ENCODE measurements at regions not wholly inside any gene's neighbourhood (a gene's known extent, or its start where the extent isn't known, plus 50 kb on each side); places are given as distances from the start of the nearest gene placed in this dataset.

GRCh38 chr6:14046476-14047068, 71.0 kb upstream of the CD83 start:
- no TSS peak for BruUV-seq (replicated peaks)
- ChIA-PET CTCF (ENCODE audit: unreplicated experiment) (interaction anchor here (2.2 kb wide), 1 partner anchor 20 kb away, joined by 6 read pairs; no protein-coding TSS in a partner anchor), POLR2A (interaction anchor here (0.6 kb wide), 1 partner anchor 17 kb away, joined by 4 read pairs; no protein-coding TSS in a partner anchor)
- intact Hi-C loops (cut with micrococcal nuclease; ENCODE audit: unreplicated experiment): loop anchor here (5.0 to 10.0 kb wide), 2 partner anchors 172 to 249 kb away; no protein-coding TSS in a partner anchor
- Histone ChIP-seq H3K4me3 (ENCODE audit: low read depth, low read length, poor library complexity, severe bottlenecking) (no peak overlapping the region), H3K9me3 (ENCODE audit: low read length) (no peaks in the 10 kb centered on the region), H3K36me3 (ENCODE audit: insufficient read depth, low read length) (no peaks in the 10 kb centered on the region), H4K20me1 (ENCODE audit: insufficient read depth, low read length) (no peaks in the 10 kb centered on the region), H3K27ac (ENCODE audit: low read depth, low read length, poor library complexity, severe bottlenecking) (no peak overlapping the region), H3K4me1 (ENCODE audit: insufficient read depth, low read length, poor library complexity, severe bottlenecking) (no peaks in the 10 kb centered on the region), H3K4me2 (ENCODE audit: low read length) (no peak overlapping the region), H3K9me2 (ENCODE audit: insufficient read depth, low read length) (no peaks in the 10 kb centered on the region), H2AFZ (ENCODE audit: low read length) (no peak overlapping the region), H3K79me2 (ENCODE audit: insufficient read depth, low read depth, low read length) (no peaks in the 10 kb centered on the region)
- peak; percentile 63 for DNase-seq (ENCODE audit: low spot score)
- TF ChIP-seq EZH2phosphoT487 (IDR thresholded peaks at IDR 0.05; ENCODE audit: borderline replicate concordance, low read depth, low read length): no peak
- TF ChIP-seq CTCF (conservative IDR thresholded peaks at IDR 0.05; ENCODE audit: low read length): peak; percentile 83

- H3K79me2 ChIP-seq (ENCODE audit: insufficient read depth, low read depth, low read length): no peaks in the 10 kb centered on the region
- DNase-seq (ENCODE audit: low spot score): no peak
- no peaks in the 10 kb centered on the region for H4K20me1 ChIP-seq (ENCODE audit: insufficient read depth, low read length)
- no peak overlapping the region for H3K4me3 ChIP-seq (ENCODE audit: low read depth, low read length, poor library complexity, severe bottlenecking)
- no peak overlapping the region for H3K27ac ChIP-seq (ENCODE audit: low read depth, low read length, poor library complexity, severe bottlenecking)
- H3K4me2 ChIP-seq (ENCODE audit: low read length): no peak overlapping the region
- H2AFZ ChIP-seq (ENCODE audit: low read length): no peak overlapping the region
- H3K36me3 ChIP-seq (ENCODE audit: insufficient read depth, low read length): no peaks in the 10 kb centered on the region
- intact Hi-C loops (cut with micrococcal nuclease; ENCODE audit: unreplicated experiment): loop anchor here (5.0 to 10.0 kb wide), 2 partner anchors 172 to 250 kb away; no protein-coding TSS in a partner anchor
- no peaks in the 10 kb centered on the region for H3K9me3 ChIP-seq (ENCODE audit: low read length)
- no peaks in the 10 kb centered on the region for H3K4me1 ChIP-seq (ENCODE audit: insufficient read depth, low read length, poor library complexity, severe bottlenecking)
- CTCF ChIA-PET (ENCODE audit: unreplicated experiment): interaction anchor here (1.2 to 2.2 kb wide), 2 partner anchors 10 to 20 kb away, joined by 5 to 6 read pairs; no protein-coding TSS in a partner anchor
- POLR2A ChIA-PET: interaction anchor here (0.6 to 1.0 kb wide), 3 partner anchors 11 to 1588 kb away, joined by 3 to 4 read pairs (median 3); no protein-coding TSS in a partner anchor
- H3K9me2 ChIP-seq (ENCODE audit: insufficient read depth, low read length): no peaks in the 10 kb centered on the region
- TF ChIP-seq CTCF (conservative IDR thresholded peaks at IDR 0.05; ENCODE audit: low read length) (no peak), EZH2phosphoT487 (IDR thresholded peaks at IDR 0.05; ENCODE audit: borderline replicate concordance, low read depth, low read length) (no peak)
- no TSS peak for BruUV-seq (replicated peaks)
These were observed 70.3 kb upstream of the CD83 start for GRCh38 chr6:14047151-14047740.
